Ovary (tissue), 7 donors: ENCODE measurements at regions not wholly inside any gene's neighbourhood (a gene's known extent, or its start where the extent isn't known, plus 50 kb on each side); places are given as distances from the start of the nearest gene placed in this dataset.
"Not testable (repeated sequence)": the region's sequence is repeated elsewhere in the genome, so short reads cannot be mapped to it uniquely, and the experiment has no call there.

Source experiments
- DNase-seq, 5 donors: peaks; one replicate each; pipeline ENCODE4 v3.0.0-alpha.2; 2019 to 2020
- H3K27ac ChIP-seq, 2 donors: fragments of 200-600 bp; one replicate each; pipeline versions ENCODE4 v1.5.1 to v1.8.0; 2019 to 2022
- H3K27me3 ChIP-seq: fragments of 200-600 bp; one replicate; pipeline ENCODE4 v1.8.0; 2022
- H3K36me3 ChIP-seq: fragments of 200-600 bp; sonication (generic); one replicate; pipeline ENCODE4 v1.5.1; 2019
- H3K4me1 ChIP-seq: one replicate; pipeline ENCODE4 v1.8.1; 2013; ENCODE audit warnings: mild to moderate bottlenecking, moderate library complexity; ENCODE audit not compliant: insufficient read depth
- H3K4me3 ChIP-seq: fragments of 200-600 bp; sonication (generic); one replicate; pipeline ENCODE4 v1.5.1; 2017
- H3K9me3 ChIP-seq, 2 donors: fragments of 200-600 bp in 1 of 2; sonication (generic) in 1 of 2; one replicate each; pipeline versions ENCODE4 v1.5.1 to v1.8.1; 2013 to 2019; ENCODE audit warnings: mild to moderate bottlenecking in 1 of 2, moderate library complexity in 1 of 2
- EP300 ChIP-seq: sonication (generic); formaldehyde crosslinking; IDR thresholded peaks from one replicate; pipeline ENCODE4 v1.6.1; 2017; ENCODE audit warnings: antibody characterized with exemption
- POLR2A ChIP-seq: fragments of 450-650 bp; IDR thresholded peaks from one replicate; pipeline ENCODE4 v1.6.1; 2017; ENCODE audit warnings: antibody characterized with exemption, mild to moderate bottlenecking, moderate library complexity
- WGBS, 3 donors: extraction: QIAGEN DNeasy Blood & Tissue Kit in 1 of 3; methylation state at CpG; one replicate each; pipeline versions ENCODE4 v1.1.5 to v1.1.7; 2013 to 2017; 5-methylcytosine and 5-hydroxymethylcytosine counted together
- intact Hi-C, 4 donors: fragments of 100-400 bp; cut with DNase I; formaldehyde crosslinking; loops; one replicate each; pipeline versions ENCODE4 v1.11.0 to v1.15.1; 2022 to 2023
- TF ChIP-seq, protein P1 (sequence below), 3 donors: fragments of 450-650 bp in 2 of 3; fragments of 200-600 bp in 1 of 3; IDR thresholded peaks; one replicate each; pipeline versions ENCODE4 v1.5.1 to v1.8.0; 2016 to 2022; ENCODE audit warnings: antibody characterized with exemption in 3 of 3, mild to moderate bottlenecking in 1 of 3
- donor health status: DM: no; HTN: no; CAD: no; lungs with moderate emphysema.
- donor health status: DM: no; HTN: no; CAD: no.
- donor health status: Bipolar disorder and iron deficiency.
- donor health status: DM: no; HTN: no; CAD: no.
- donor health status: DM: yes; HTN: yes; CAD: no.

DNA sequence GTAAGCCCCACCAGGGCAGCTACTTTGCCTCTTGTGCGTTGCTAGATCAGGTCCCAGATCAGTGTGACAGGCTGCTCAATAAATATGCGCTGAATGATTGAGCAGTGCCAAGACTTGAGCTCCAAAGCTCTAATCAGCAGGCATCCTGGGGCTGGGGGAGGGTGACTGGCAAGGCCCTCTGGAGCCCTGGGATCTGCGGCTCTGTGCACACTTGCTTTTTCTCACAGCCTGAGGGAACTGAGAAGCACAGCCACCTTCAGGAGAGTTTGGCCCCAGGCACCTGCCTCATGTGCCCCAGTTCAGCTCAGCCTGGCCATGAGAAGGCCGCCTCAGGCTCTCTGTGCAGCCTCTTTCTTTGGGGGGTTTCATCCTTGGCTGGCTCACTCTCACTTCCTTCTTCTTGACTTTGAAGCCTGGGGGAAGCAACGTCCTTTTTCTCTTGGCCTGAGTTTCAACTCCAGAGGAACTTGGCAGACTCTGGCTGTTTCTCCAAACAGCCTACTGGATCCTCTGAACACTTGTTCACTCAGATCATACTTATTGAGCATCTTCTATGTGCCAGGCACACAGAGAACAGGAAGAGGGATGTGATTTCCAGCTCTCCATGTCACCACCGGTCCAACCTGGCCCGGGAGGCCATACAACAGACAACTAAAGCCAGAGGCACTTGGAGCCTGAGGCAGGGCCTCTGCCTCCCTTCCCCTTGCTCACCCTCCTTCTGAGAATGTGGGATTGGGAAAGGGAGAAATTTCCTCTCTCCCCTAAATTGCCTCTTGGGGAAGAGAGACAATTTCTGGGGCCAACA, 114.0 kb downstream of the VEGFA start:
- no peak overlapping the region for H3K27ac ChIP-seq
- H3K27me3 ChIP-seq: no peaks in the 10 kb centered on the region
- no peak for DNase-seq
- no peak overlapping the region for H3K4me3 ChIP-seq
- intact Hi-C loops: no loop called here
- H3K9me3 ChIP-seq: no peaks in the 10 kb centered on the region
- no peaks in the 10 kb centered on the region for H3K36me3 ChIP-seq
- no peaks in the 10 kb centered on the region for H3K4me1 ChIP-seq
- TF ChIP-seq, protein P1, sequence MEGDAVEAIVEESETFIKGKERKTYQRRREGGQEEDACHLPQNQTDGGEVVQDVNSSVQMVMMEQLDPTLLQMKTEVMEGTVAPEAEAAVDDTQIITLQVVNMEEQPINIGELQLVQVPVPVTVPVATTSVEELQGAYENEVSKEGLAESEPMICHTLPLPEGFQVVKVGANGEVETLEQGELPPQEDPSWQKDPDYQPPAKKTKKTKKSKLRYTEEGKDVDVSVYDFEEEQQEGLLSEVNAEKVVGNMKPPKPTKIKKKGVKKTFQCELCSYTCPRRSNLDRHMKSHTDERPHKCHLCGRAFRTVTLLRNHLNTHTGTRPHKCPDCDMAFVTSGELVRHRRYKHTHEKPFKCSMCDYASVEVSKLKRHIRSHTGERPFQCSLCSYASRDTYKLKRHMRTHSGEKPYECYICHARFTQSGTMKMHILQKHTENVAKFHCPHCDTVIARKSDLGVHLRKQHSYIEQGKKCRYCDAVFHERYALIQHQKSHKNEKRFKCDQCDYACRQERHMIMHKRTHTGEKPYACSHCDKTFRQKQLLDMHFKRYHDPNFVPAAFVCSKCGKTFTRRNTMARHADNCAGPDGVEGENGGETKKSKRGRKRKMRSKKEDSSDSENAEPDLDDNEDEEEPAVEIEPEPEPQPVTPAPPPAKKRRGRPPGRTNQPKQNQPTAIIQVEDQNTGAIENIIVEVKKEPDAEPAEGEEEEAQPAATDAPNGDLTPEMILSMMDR (IDR thresholded peaks at IDR 0.05): no peak
- no peak for TF ChIP-seq EP300
- TF ChIP-seq POLR2A: no peak
- 58 to 71% (median 69%) methylated on average over 7 of the region's 7 CpGs for WGBS, 3 donors

DNA sequence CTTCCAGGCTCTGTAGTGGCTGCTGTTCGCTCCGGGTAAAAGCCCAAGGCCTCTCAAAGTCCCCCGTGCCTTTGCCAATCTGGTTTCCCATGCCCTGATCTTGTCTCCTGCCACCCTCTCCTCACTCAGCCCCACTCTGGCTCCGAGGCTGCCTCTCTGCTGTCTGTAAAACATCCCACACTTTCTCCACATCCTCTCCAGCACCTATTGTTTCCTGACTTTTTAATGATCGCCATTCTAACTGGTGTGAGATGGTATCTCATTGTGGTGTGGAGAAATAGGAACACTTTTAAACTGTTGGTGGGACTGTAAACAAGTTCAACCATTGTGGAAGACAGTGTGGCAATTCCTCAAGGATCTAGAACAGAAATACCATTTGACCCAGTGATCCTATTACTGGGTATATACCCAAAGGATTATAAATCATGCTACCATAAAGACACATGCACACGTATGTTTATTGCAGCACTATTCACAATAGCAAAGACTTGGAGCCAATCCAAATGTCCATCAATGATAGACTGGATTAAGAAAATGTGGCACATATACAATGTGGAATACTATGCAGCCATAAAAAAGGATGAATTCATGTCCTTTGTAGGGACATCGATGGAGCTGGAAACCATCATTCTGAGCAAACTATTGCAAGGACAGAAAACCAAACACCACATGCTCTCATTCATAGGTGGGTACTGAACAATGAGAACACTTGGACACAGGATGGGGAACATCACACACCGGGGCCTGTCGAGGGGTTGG, 112.9 kb downstream of the VEGFA start:
- intact Hi-C loops, H3K27me3 ChIP-seq, H3K4me3 ChIP-seq, H3K36me3 ChIP-seq, H3K9me3 ChIP-seq, DNase-seq, H3K27ac ChIP-seq, H3K4me1 ChIP-seq: not testable (repeated sequence)
- WGBS, 3 donors: 90 to 95% (median 95%) methylated on average over 9 of the region's 9 CpGs

DNA sequence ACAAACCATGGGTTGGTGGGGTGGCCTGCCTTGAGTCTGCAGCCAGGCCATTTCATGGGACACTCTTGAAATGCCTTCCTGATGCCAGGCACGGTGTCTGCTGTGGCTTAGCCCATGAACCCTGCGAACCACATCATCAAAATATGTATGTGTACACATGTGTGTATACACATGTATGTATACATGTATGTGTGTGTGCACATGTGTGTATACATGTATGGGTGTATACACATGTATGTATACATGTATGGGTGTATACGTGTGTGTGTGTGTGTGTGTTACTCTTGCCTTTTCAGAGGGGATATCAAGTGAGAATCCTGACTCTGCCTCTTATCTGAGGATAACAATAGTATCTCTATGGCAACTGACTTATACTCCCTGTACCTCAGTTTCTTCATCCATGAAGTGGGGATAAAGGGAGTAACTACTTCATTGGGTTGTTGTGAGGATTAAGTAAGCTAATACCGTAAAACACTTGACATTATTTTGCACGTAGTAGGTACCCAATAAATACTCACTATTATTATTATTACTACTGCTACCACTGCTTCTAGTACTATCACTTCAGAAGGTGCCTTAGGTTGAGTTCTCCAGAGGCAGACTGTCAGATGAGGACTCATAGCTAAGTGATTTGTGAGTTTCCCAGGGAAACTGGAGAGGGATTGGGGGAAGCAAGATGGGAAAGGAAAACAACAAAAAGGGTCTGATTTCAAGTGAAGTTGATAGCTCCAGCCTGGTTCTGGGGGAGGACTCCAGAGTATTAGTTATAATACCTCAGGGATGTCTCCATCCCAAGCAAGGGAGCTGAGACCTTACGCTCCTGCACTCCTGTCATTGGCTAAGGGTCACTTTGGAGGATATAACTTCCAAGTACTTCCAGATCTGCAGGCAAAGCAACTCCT, 110.5 kb downstream of the VEGFA start:
- no peaks in the 10 kb centered on the region for H3K9me3 ChIP-seq
- H3K27ac ChIP-seq: no peak overlapping the region
- H3K36me3 ChIP-seq: no peaks in the 10 kb centered on the region
- intact Hi-C loops: no loop called here
- no peaks in the 10 kb centered on the region for H3K27me3 ChIP-seq
- WGBS, 3 donors: 82 to 88% (median 85%) methylated on average over 6 of the region's 6 CpGs
- TF ChIP-seq POLR2A: no peak
- TF ChIP-seq, protein P1 (IDR thresholded peaks at IDR 0.05): no peak
- TF ChIP-seq EP300: no peak
- H3K4me1 ChIP-seq: no peaks in the 10 kb centered on the region
- no peak overlapping the region for H3K4me3 ChIP-seq
- DNase-seq: no peak

DNA sequence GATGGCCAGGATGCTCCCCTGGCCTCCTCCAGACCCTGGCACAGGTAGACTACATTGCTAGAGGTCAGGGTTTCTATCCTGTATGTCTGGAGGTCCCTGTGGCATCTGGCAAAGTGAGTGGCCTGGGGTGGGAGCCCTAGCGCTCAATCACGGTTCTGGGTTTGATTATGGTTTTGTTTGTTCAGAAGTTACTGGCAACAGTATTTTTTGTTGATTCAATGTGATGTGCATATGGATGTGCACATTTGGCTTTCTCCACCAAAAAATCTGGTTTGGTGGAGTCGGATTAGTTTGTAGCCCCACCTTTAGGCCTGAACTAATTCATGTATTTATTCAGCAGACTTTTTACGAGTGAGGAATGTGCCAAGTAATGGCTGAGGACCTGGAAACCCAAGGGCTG, 109.7 kb downstream of the VEGFA start:
- TF ChIP-seq, protein P1 (IDR thresholded peaks at IDR 0.05): no peak
- no peak for TF ChIP-seq EP300

More for the DNA sequence above, 109.7 kb downstream of the VEGFA start:
- Histone ChIP-seq H3K27ac (no peak overlapping the region), H3K9me3 (no peaks in the 10 kb centered on the region), H3K4me1 (no peaks in the 10 kb centered on the region), H3K27me3 (no peaks in the 10 kb centered on the region), H3K4me3 (no peak overlapping the region), H3K36me3 (no peaks in the 10 kb centered on the region)
- no peak for DNase-seq
- intact Hi-C loops: no loop called here
- 89 to 93% (median 91%) methylated on average over 4 of the region's 4 CpGs for WGBS, 3 donors
